Inferior parietal cortex (tissue), 1 donor: ENCODE measurements at regions not wholly inside any gene's neighbourhood (a gene's known extent, or its start where the extent isn't known, plus 50 kb on each side); places are given as distances from the start of the nearest gene placed in this dataset.
"Not testable (repeated sequence)": the region's sequence is repeated elsewhere in the genome, so short reads cannot be mapped to it uniquely, and the experiment has no call there.

ENCODE experiments used
- DNase-seq: peaks from one replicate; pipeline ENCODE4 v3.0.0-alpha.2; 2016; ENCODE audit errors: extremely low spot score

GRCh38 chr2:13532781-13533523 is 816.2 kb downstream of the TRIB2 start:
- DNase-seq = not testable (repeated sequence)

DNA sequence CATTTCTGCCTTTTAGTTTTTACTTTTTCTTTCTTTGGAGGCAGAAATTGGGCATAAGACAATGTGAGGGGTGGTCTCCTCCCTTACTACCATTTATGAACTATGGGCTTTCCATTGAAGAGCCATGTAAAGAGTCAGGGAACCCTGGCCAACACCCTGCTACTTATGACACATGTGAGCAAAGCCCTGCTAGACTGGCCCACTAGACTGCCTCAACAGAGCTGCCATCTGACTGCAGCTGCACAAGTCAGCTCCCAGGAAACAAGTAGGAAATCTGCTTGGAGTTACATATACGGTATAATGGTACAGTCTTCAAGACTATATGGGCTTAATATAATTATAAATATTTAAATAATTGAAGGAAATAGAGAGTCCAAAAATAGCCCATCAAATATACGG is 816.8 kb downstream of the TRIB2 start:
- no peak for DNase-seq

GRCh38 chr2:13536941-13537340 is 820.2 kb downstream of the TRIB2 start:
- DNase-seq = no peak

GRCh38 chr2:13537771-13538349 is 821.1 kb downstream of the TRIB2 start:
- no peak for DNase-seq

- no peak for DNase-seq
These were observed 822.6 kb downstream of the TRIB2 start for GRCh38 chr2:13539296-13539695.

DNA sequence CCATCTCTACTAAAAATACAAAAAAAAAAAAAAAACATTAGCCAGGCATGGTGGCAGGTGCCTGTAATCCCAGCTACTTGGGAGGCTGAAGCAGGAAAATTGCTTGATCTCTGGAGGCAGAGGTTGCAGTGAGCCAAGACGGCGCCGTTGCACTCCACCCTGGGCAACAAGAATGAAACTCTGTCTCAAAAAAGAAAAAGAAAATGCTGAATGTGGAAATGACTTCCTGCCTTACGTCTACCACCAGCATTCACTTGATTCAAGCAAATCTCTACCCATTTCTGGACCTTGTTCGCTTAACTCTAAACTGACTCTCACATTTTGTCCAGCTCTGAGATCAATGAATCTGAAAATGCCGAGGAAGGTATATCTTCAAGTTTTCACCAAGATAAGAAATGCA is 825.3 kb downstream of the TRIB2 start:
- no peak for DNase-seq

DNA sequence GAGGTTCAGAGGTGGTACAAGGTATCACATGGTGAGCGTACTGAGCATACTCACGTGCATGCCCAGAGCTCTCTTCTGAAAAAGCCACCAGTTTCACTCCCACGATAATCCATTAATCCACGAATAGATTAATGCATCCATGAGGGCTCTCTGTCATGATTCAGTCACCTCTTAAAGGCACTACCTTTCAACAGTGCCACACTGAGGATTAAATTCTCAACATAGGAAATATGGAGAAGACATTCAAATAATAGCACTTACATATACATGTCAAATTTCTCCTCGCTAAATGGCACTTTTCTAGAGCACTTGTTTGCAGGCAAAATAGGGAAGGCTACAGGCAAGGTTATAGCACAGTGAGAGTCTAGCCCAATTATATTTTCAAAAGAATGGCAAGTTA is 825.9 kb downstream of the TRIB2 start:
- DNase-seq = no peak

DNA sequence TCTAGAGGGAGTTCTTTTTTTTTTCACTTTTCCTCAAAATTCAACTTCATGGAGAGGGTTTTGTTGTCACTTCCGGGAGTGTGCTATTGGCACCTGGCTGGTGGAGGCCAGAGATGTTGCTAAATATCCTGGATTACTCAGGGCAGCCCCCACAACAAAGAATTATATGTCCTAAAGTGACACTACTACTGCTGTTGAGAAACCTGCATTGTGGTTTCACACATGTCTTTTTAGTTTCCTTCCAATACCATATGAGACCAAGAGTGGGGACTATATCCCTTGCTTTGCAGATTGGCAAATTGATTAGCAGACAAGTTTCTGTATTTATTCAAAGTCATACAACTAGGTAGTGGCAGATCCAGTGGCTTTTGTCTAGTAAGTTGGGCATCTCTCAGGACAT is 826.8 kb downstream of the TRIB2 start:
- no peak for DNase-seq

DNA sequence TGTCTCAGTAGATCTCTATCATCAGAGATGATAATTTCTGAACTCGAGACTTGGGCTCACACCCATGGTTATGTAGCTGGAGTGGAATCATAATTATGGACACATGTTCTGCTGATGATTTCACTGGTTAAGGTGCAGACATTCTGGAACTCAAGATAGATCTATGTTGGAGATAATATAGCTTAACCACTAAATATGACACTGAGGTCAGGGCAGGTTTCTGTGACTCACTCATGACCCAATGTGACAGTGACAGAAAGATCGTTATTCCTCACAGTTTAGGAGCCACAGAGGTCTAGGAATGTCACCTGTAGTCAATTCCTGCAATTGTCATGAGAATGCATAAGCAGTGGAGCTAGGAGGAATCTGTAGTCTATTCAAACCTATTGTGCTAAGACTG is 828.6 kb downstream of the TRIB2 start:
- no peak for DNase-seq

GRCh38 chr2:13546131-13546530 is 829.4 kb downstream of the TRIB2 start:
- no peak for DNase-seq

- no peak for DNase-seq
These were observed 833.8 kb downstream of the TRIB2 start for GRCh38 chr2:13550285-13551231.

DNA sequence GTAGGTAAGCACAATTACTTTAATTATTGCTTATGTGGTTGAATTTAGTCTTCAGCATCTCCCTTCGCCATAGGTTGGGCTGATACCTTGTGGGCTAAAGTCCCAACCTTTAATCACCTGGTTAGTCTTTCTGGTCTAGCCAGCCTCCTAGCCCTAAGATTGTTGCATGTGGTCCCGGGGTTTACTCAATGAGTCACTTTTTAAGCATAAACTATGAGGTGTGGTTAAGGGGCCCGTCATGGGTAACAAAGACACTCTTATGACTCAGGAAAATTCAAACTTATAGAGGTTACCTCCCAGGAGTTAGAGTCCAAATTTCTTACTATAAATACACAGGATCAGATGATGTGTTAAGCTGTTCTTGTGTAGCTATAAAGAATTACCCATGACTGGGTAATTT is 841.6 kb downstream of the TRIB2 start:
- DNase-seq = no peak

DNA sequence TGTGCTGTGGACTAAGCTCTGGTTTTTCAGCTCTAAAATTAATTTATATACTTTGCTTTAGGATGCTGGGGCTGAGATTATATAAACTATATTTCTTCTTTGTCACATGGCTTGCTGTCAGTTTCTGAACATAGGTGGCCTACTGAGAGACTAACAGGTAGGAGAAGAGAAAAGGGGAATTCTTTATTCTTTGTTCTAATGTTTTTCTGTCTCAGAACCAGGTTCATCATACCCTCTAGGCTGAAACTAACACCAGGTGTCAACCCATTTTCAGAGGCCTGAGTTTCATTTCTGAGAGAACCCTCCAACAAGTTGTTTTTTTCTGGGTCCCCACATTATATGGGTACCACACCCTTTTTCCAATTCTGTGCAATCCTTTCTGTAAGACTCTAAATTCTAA is 843.6 kb downstream of the TRIB2 start:
- no peak for DNase-seq

DNA sequence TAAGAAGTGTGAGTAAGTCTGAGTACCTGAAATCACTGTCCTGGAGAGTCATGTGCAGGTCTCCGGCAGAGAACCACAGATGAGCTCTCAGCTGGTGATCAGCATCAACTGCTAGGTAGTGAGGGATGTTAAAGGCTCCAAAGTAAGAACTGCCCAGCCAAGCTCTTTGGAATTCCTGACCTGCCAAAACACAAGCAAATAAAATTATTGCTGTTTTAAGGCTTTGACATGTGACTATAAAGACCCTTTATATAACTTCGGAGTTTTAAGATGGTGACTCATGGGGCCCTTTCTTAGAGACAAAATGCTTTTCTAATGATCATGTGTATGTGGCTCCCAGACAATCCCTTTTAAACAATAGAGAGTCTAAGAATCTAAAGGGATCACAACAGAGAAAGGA is 855.7 kb downstream of the TRIB2 start:
- no peak for DNase-seq

DNA sequence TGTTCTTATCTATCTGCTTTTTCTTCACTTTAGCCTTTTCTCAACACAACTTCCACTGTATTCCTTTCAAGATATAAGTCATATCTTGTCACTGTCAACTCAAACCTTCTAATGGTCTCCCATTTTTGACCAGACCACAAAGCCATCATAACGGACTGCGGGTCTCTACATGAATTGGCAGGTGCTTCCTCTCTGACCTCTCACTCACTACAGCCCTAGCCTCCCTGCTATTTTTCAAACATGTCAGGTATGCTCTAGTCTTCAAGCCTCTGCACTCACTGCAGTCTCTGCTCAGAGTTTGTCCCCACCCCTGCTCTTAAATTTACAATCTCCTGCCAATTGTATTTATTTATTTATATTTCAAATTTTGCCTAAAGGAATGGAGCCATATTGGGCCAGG is 858.1 kb downstream of the TRIB2 start:
- DNase-seq = no peak

GRCh38 chr2:13576406-13577036 is 859.8 kb downstream of the TRIB2 start:
- DNase-seq = no peak

GRCh38 chr2:13578547-13578946 is 861.8 kb downstream of the TRIB2 start:
- DNase-seq = no peak

GRCh38 chr2:13581471-13581870 is 864.7 kb downstream of the TRIB2 start:
- DNase-seq = no peak

GRCh38 chr2:13583609-13584008 is 866.9 kb downstream of the TRIB2 start:
- no peak for DNase-seq

DNA sequence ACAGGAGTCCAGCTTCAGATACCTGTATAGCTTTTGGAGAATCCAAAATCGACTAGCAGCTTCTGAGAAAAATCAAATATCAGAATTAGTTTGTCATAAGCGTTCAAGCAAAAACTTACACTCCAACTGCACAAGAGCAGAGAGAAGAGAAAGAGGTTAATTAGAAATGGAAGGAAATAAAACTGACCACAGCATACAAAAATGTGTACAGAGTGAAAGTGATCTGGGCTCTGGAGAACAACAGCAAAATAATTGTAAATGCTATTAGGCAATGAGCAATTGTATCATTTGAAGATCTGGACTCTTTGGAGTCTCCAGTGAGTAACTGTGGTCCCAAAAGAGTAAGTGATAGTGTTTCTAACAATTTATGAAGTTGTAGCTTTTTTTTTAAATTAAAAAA is 867.3 kb downstream of the TRIB2 start:
- no peak for DNase-seq

GRCh38 chr2:13585732-13586131 is 869.0 kb downstream of the TRIB2 start:
- DNase-seq = no peak

DNA sequence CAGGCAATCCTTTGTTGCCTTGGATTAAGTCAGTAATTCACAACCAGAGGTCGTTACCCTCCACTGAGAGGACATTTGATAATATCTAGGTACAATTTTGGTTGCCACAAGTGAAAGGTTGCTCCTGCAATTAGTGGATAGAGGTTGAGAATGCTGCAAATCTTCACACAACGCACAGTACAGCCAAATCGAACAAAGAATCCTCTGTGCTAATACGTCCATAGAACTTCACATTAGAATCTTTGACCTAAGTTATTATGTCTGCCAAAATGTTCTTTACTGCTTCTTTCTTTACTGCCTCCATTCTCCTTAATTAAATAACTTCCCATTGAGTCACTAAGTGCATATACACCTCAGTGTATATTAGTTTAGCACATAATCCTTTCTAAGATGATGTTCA is 879.5 kb downstream of the TRIB2 start:
- DNase-seq = no peak
